GM23338 (cell line): ENCODE measurements at regions not wholly inside any gene's neighbourhood (a gene's known extent, or its start where the extent isn't known, plus 50 kb on each side); places are given as distances from the start of the nearest gene placed in this dataset.

Experiments
- CREB1 ChIP-seq: fragments of 250-450 bp; sonication (Bioruptor Pico); IDR thresholded peaks from 2 replicates; pipeline ENCODE4 v1.5.0; 2020; ENCODE audit warnings: low read depth, mild to moderate bottlenecking, moderate library complexity
- EZH2 ChIP-seq: fragments of 200-600 bp; sonication (generic); IDR thresholded peaks from one replicate; pipeline ENCODE4 v1.8.0; 2017; ENCODE audit warnings: antibody characterized with exemption, mild to moderate bottlenecking, low read depth; ENCODE audit not compliant: unreplicated experiment
- EZH2phosphoT487 ChIP-seq: fragments of 200-600 bp; sonication (generic); IDR thresholded peaks from one replicate; pipeline ENCODE4 v1.8.1; 2018; ENCODE audit warnings: antibody characterized with exemption; ENCODE audit not compliant: unreplicated experiment
- JUNB ChIP-seq: IDR thresholded peaks from one replicate; pipeline ENCODE4 v1.6.1; 2016; ENCODE audit warnings: antibody characterized with exemption; ENCODE audit not compliant: unreplicated experiment
- NANOG ChIP-seq: IDR thresholded peaks from 2 replicates; pipeline ENCODE4 v1.6.1; 2016; ENCODE audit warnings: antibody characterized with exemption, borderline replicate concordance
- POLR2AphosphoS5 ChIP-seq: IDR thresholded peaks from 2 replicates; pipeline ENCODE4 v1.6.1; 2016; ENCODE audit warnings: antibody characterized with exemption, low read depth
- STAT1 ChIP-seq: IDR thresholded peaks from one replicate; pipeline ENCODE4 v1.6.1; 2016; ENCODE audit warnings: antibody characterized with exemption; ENCODE audit not compliant: unreplicated experiment
- ZNF331 ChIP-seq: fragments of 250-450 bp; sonication (Bioruptor Pico); IDR thresholded peaks from 2 replicates; pipeline ENCODE4 v1.5.0; 2020; ENCODE audit warnings: low read depth, mild to moderate bottlenecking, moderate library complexity
- TF ChIP-seq, protein P1 (sequence below), 2 experiments: fragments of 200-600 bp in 1 of 2; sonication (generic) in 1 of 2; conservative IDR thresholded peaks; 2 replicates each; pipeline versions ENCODE4 v1.5.1 to v1.6.1; 2016 to 2017; ENCODE audit warnings: antibody characterized with exemption in 2 of 2, low read depth in 2 of 2, mild to moderate bottlenecking in 2 of 2, moderate library complexity in 1 of 2
- TF ChIP-seq, protein P2 (sequence below): IDR thresholded peaks from one replicate; pipeline ENCODE4 v1.6.1; 2018; ENCODE audit warnings: antibody characterized with exemption; ENCODE audit not compliant: unreplicated experiment
- TF ChIP-seq, protein P3 (sequence below): IDR thresholded peaks from 2 replicates; pipeline ENCODE4 v1.6.1; 2016; ENCODE audit warnings: antibody characterized with exemption

DNA sequence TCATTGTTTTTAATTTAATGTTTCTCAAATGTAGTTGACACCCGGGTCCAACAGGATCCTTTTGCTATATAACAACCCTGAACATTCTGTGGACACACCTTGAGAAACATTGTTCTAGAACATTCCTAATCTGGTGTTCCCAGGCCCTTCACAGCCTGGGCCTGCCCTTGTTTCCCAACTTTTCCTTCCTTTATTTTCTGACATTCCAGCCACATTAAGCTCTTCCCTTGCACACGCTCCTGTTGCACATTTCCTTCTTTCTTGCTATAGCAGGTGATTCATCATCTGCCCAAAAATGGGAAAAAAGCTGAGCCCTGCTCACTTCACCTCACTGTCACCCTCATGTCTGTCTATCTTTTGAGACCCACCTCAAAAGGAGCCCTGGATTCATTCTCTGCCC lies 67.9 kb upstream of the MARCHF10 start:
- TF ChIP-seq, protein P1, sequence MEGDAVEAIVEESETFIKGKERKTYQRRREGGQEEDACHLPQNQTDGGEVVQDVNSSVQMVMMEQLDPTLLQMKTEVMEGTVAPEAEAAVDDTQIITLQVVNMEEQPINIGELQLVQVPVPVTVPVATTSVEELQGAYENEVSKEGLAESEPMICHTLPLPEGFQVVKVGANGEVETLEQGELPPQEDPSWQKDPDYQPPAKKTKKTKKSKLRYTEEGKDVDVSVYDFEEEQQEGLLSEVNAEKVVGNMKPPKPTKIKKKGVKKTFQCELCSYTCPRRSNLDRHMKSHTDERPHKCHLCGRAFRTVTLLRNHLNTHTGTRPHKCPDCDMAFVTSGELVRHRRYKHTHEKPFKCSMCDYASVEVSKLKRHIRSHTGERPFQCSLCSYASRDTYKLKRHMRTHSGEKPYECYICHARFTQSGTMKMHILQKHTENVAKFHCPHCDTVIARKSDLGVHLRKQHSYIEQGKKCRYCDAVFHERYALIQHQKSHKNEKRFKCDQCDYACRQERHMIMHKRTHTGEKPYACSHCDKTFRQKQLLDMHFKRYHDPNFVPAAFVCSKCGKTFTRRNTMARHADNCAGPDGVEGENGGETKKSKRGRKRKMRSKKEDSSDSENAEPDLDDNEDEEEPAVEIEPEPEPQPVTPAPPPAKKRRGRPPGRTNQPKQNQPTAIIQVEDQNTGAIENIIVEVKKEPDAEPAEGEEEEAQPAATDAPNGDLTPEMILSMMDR (conservative IDR thresholded peaks at IDR 0.05; ENCODE audit: low read depth in 2 of 2): no peak
- TF ChIP-seq CREB1 (CRISPR knock-in tag): no peak
- TF ChIP-seq, protein P2, sequence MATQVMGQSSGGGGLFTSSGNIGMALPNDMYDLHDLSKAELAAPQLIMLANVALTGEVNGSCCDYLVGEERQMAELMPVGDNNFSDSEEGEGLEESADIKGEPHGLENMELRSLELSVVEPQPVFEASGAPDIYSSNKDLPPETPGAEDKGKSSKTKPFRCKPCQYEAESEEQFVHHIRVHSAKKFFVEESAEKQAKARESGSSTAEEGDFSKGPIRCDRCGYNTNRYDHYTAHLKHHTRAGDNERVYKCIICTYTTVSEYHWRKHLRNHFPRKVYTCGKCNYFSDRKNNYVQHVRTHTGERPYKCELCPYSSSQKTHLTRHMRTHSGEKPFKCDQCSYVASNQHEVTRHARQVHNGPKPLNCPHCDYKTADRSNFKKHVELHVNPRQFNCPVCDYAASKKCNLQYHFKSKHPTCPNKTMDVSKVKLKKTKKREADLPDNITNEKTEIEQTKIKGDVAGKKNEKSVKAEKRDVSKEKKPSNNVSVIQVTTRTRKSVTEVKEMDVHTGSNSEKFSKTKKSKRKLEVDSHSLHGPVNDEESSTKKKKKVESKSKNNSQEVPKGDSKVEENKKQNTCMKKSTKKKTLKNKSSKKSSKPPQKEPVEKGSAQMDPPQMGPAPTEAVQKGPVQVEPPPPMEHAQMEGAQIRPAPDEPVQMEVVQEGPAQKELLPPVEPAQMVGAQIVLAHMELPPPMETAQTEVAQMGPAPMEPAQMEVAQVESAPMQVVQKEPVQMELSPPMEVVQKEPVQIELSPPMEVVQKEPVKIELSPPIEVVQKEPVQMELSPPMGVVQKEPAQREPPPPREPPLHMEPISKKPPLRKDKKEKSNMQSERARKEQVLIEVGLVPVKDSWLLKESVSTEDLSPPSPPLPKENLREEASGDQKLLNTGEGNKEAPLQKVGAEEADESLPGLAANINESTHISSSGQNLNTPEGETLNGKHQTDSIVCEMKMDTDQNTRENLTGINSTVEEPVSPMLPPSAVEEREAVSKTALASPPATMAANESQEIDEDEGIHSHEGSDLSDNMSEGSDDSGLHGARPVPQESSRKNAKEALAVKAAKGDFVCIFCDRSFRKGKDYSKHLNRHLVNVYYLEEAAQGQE: no peak
- no peak for TF ChIP-seq NANOG
- TF ChIP-seq EZH2: no peak
- no peak for TF ChIP-seq EZH2phosphoT487
- TF ChIP-seq ZNF331 (CRISPR knock-in tag): no peak
- no peak for TF ChIP-seq STAT1
- no peak for TF ChIP-seq POLR2AphosphoS5
- TF ChIP-seq, protein P3, sequence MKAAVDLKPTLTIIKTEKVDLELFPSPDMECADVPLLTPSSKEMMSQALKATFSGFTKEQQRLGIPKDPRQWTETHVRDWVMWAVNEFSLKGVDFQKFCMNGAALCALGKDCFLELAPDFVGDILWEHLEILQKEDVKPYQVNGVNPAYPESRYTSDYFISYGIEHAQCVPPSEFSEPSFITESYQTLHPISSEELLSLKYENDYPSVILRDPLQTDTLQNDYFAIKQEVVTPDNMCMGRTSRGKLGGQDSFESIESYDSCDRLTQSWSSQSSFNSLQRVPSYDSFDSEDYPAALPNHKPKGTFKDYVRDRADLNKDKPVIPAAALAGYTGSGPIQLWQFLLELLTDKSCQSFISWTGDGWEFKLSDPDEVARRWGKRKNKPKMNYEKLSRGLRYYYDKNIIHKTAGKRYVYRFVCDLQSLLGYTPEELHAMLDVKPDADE: no peak
- TF ChIP-seq JUNB: no peak
